OCI-LY7 (cell line): ENCODE measurements at regions not wholly inside any gene's neighbourhood (a gene's known extent, or its start where the extent isn't known, plus 50 kb on each side); places are given as distances from the start of the nearest gene placed in this dataset.

ENCODE experiments used
- BruUV-seq: library from RNA; stranded (reverse); fragments of 400-500 nt; replicated peaks from 2 replicates; lab custom pipeline; 2021; lab: Mats Ljungman, UMichigan
- CTCF ChIA-PET: fragments of 300-600 bp; sonication (Branson Sonifier 250); formaldehyde crosslinking; loops from one replicate; lab custom pipeline; 2022; ENCODE audit warnings: antibody characterized with exemption; ENCODE audit not compliant: unreplicated experiment; lab: Charles Lee
- POLR2A ChIA-PET: fragments of 300-600 bp; sonication (Branson Sonifier 250); formaldehyde crosslinking; loops from one replicate; lab custom pipeline; 2022; ENCODE audit warnings: antibody characterized with exemption; lab: Charles Lee
- DNase-seq: peaks from one replicate; pipeline ENCODE4 v3.0.0-alpha.2; 2015; ENCODE audit warnings: low spot score
- H2AFZ ChIP-seq: fragments of 200-600 bp; sonication (generic), shearing (Covaris generic); 2 replicates; pipeline ENCODE4 v1.6.1; 2014; ENCODE audit warnings: mild to moderate bottlenecking, antibody characterized with exemption, low read length, moderate library complexity
- H3K27ac ChIP-seq: fragments of 200-600 bp; sonication (generic); 2 replicates; pipeline ENCODE4 v1.5.1; 2014; ENCODE audit warnings: mixed run types, low read depth, mild to moderate bottlenecking, moderate library complexity, low read length, inconsistent platforms; ENCODE audit not compliant: poor library complexity, severe bottlenecking
- H3K36me3 ChIP-seq: fragments of 200-600 bp; sonication (generic); 2 replicates; pipeline ENCODE4 v1.6.1; 2014; ENCODE audit warnings: mild to moderate bottlenecking, antibody characterized with exemption, low read length, moderate library complexity, mixed read lengths; ENCODE audit not compliant: insufficient read depth
- H3K4me1 ChIP-seq: fragments of 200-600 bp; sonication (generic); 2 replicates; pipeline ENCODE4 v1.5.1; 2014; ENCODE audit warnings: mild to moderate bottlenecking, low read length; ENCODE audit not compliant: insufficient read depth, poor library complexity, severe bottlenecking
- H3K4me2 ChIP-seq: fragments of 200-600 bp; sonication (generic); 2 replicates; pipeline ENCODE4 v1.6.1; 2014; ENCODE audit warnings: mild to moderate bottlenecking, low read length
- H3K4me3 ChIP-seq: fragments of 200-600 bp; sonication (generic); 2 replicates; pipeline ENCODE4 v1.5.1; 2014; ENCODE audit warnings: mild to moderate bottlenecking, low read depth, low read length; ENCODE audit not compliant: poor library complexity, severe bottlenecking
- H3K79me2 ChIP-seq: fragments of 200-600 bp; sonication (generic); 2 replicates; pipeline ENCODE4 v1.6.1; 2016; ENCODE audit warnings: low read depth, mild to moderate bottlenecking, low read length, moderate library complexity, mixed read lengths; ENCODE audit not compliant: insufficient read depth
- H3K9me2 ChIP-seq: fragments of 200-600 bp; sonication (generic); 2 replicates; pipeline ENCODE4 v1.6.1; 2016; ENCODE audit warnings: mild to moderate bottlenecking, low read length, mixed read lengths; ENCODE audit not compliant: insufficient read depth
- H3K9me3 ChIP-seq: fragments of 200-600 bp; sonication (generic); 2 replicates; pipeline ENCODE4 v1.6.1; 2014; ENCODE audit warnings: mild to moderate bottlenecking, mixed run types, low read length, mixed read lengths
- H4K20me1 ChIP-seq: fragments of 200-600 bp; sonication (generic); 2 replicates; pipeline ENCODE4 v1.6.1; 2014; ENCODE audit warnings: mild to moderate bottlenecking, antibody characterized with exemption, low read length, moderate library complexity, mixed read lengths; ENCODE audit not compliant: insufficient read depth
- EZH2phosphoT487 ChIP-seq: fragments of 200-600 bp; sonication (generic); IDR thresholded peaks from 2 replicates; pipeline ENCODE4 v1.6.1; 2018; ENCODE audit warnings: low read depth, borderline replicate concordance, mild to moderate bottlenecking, mixed run types, antibody characterized with exemption, low read length, moderate library complexity, mixed read lengths
- intact Hi-C: fragments of 100-400 bp; cut with micrococcal nuclease; formaldehyde crosslinking; loops from one replicate; pipeline ENCODE4 v1.10.0; 2022; ENCODE audit not compliant: unreplicated experiment
- TF ChIP-seq, protein P1 (sequence below): fragments of 200-600 bp; sonication (generic); conservative IDR thresholded peaks from 2 replicates; pipeline ENCODE4 v1.5.1; 2014; ENCODE audit warnings: mild to moderate bottlenecking, antibody characterized with exemption, low read length, moderate library complexity, mixed read lengths

DNA sequence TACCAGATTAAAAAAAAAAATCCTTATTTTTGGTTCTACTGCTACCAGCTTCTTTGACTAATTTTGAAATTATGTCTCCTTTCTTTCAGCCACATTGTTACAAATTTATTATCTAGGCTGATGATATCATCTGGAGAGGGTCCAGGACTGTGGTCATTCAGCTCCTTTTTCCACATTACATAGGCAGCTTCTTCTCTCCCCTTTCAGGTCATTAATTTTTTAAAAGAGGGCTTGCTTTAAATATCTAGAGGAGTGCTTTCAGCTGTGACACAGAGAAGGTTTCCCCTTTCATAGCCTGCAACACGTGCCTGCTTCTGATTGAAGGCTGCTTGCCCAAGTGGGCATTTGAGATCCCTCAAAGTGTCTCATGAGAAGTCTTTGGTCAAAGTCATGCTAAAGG lies 155.7 kb upstream of the PAPPA start:
- intact Hi-C loops, result no loop called here
- H3K4me2 ChIP-seq, result no peak overlapping the region
- BruUV-seq, result no TSS peak
- no peak overlapping the region for H2AFZ ChIP-seq
- TF ChIP-seq, protein P1, sequence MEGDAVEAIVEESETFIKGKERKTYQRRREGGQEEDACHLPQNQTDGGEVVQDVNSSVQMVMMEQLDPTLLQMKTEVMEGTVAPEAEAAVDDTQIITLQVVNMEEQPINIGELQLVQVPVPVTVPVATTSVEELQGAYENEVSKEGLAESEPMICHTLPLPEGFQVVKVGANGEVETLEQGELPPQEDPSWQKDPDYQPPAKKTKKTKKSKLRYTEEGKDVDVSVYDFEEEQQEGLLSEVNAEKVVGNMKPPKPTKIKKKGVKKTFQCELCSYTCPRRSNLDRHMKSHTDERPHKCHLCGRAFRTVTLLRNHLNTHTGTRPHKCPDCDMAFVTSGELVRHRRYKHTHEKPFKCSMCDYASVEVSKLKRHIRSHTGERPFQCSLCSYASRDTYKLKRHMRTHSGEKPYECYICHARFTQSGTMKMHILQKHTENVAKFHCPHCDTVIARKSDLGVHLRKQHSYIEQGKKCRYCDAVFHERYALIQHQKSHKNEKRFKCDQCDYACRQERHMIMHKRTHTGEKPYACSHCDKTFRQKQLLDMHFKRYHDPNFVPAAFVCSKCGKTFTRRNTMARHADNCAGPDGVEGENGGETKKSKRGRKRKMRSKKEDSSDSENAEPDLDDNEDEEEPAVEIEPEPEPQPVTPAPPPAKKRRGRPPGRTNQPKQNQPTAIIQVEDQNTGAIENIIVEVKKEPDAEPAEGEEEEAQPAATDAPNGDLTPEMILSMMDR, result no peak
- TF ChIP-seq EZH2phosphoT487, result no peak
- H3K36me3 ChIP-seq, result no peaks in the 10 kb centered on the region
- no peak overlapping the region for H3K4me3 ChIP-seq
- ChIA-PET CTCF (no interaction called here), POLR2A (no interaction called here)
- no peaks in the 10 kb centered on the region for H4K20me1 ChIP-seq
- H3K9me3 ChIP-seq, result no peaks in the 10 kb centered on the region
- no peak for DNase-seq
- no peaks in the 10 kb centered on the region for H3K9me2 ChIP-seq
- H3K79me2 ChIP-seq, result no peaks in the 10 kb centered on the region
- H3K27ac ChIP-seq, result no peak overlapping the region
- H3K4me1 ChIP-seq, result no peaks in the 10 kb centered on the region

DNA sequence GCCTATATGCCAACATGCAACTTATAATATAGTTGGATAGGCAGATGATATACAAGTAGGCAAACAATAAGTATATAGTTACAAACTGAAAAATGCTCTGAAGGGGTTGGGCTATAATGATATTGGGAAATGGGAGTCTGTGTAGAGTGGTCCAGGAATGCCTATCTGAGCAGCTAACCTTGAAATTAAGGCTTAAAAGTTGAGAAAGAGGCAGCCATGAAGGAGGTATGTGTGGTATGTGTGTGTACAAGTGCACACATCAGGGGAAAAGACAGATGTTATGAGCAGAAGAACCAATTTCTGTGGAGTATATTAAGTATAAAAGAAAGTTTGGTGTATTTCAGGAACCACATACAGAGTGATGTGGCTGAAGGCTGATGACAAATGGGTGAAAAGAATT lies 154.9 kb upstream of the PAPPA start:
- no peaks in the 10 kb centered on the region for H3K9me2 ChIP-seq
- no peak for DNase-seq
- H3K27ac ChIP-seq, result no peak overlapping the region
- no peak overlapping the region for H2AFZ ChIP-seq
- H3K79me2 ChIP-seq, result no peaks in the 10 kb centered on the region
- H3K4me1 ChIP-seq, result no peaks in the 10 kb centered on the region
- CTCF ChIA-PET, result no interaction called here
- H3K9me3 ChIP-seq, result no peaks in the 10 kb centered on the region
- H4K20me1 ChIP-seq, result no peaks in the 10 kb centered on the region
- no peak overlapping the region for H3K4me2 ChIP-seq
- no TSS peak for BruUV-seq
- intact Hi-C loops, result no loop called here
- TF ChIP-seq, protein P1, result no peak
- TF ChIP-seq EZH2phosphoT487, result no peak
- H3K36me3 ChIP-seq, result no peaks in the 10 kb centered on the region
- no peak overlapping the region for H3K4me3 ChIP-seq
- POLR2A ChIA-PET, result no interaction called here

DNA sequence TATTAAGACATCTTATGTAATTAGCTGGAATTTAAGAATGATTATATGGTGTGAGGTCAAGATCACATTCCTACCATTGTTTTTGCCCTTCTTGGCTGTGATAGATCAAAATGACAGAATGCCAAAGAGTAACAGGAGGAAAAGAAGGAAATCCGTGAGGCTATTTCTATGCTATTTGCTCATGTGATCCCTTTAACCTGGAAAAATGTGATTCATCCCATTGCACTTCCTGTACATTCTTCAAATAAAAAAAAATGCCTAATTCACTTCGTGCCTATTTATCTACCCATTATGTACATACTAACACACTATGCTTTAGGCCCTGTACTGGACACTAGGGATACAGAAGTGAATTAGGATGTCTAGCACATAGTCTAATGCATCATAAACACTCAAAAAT lies 154.1 kb upstream of the PAPPA start:
- H3K9me3 ChIP-seq, result no peaks in the 10 kb centered on the region
- DNase-seq, result no peak
- H2AFZ ChIP-seq, result 0 out of 2 replicates have a peak overlapping the region, but pooled peaks have one; percentile 10
- H3K9me2 ChIP-seq, result no peaks in the 10 kb centered on the region
- H3K79me2 ChIP-seq, result no peaks in the 10 kb centered on the region
- TF ChIP-seq, protein P1, result no peak
- no peak for TF ChIP-seq EZH2phosphoT487
- H3K27ac ChIP-seq, result no peak overlapping the region
- BruUV-seq, result no TSS peak
- ChIA-PET CTCF (no interaction called here), POLR2A (interaction anchor here (0.6 kb wide), 2 partner anchors 17 to 118 kb away, joined by 3 read pairs; no protein-coding TSS in a partner anchor)
- H3K4me2 ChIP-seq, result no peak overlapping the region
- intact Hi-C loops, result no loop called here
- no peaks in the 10 kb centered on the region for H3K4me1 ChIP-seq
- H3K36me3 ChIP-seq, result no peaks in the 10 kb centered on the region
- H4K20me1 ChIP-seq, result no peaks in the 10 kb centered on the region
- H3K4me3 ChIP-seq, result no peak overlapping the region
